GM18508 (cell line): ENCODE measurements at regions not wholly inside any gene's neighbourhood (a gene's known extent, or its start where the extent isn't known, plus 50 kb on each side); places are given as distances from the start of the nearest gene placed in this dataset.
"Not testable (repeated sequence)": the region's sequence is repeated elsewhere in the genome, so short reads cannot be mapped to it uniquely, and the experiment has no call there.

Source experiments
- ATAC-seq: cut with Tn5 transposase; IDR thresholded peaks from one replicate; pipeline ENCODE4 v1.9.1; 2021; ENCODE audit warnings: moderate number of reproducible peaks; ENCODE audit not compliant: insufficient read depth, unreplicated experiment

DNA sequence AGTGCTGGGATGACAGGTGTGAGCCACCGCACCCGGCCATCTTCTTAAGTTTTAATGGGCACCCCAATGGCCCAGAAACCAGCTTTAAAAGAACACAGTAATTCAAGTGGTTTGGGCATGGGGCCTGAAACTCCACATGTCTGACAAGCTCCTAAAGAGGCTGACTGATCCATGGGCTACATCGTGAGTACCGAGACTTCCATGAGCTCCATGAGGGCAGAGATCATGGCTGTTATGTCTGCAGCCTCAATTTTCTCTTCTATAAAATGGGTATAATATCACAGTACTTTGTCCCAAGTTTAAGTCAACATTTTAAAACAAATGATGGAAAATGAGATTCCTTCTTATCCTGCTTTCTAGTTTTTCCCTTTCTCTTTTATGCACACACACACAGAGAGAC, 397.6 kb upstream of the MAF start:
- ATAC-seq: no peak

DNA sequence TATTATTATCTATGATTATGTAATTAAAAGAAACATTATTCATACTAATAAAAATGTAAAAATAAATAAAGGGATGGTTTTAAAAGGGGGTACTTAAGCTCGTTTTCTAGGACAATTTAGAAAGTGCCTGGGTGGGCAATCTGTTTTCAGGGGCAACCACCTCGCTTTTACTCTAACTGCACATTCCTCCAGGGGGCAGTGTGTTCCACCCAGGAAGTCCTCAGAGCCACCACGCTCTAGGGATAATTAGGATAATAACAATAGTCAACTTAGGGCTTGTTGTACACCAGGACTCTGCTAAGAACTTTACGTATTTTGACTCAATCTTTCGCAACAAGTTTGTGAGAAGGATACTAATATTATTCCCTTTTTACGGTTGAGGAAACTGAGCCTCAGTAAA, 396.7 kb upstream of the MAF start:
- ATAC-seq: no peak

DNA sequence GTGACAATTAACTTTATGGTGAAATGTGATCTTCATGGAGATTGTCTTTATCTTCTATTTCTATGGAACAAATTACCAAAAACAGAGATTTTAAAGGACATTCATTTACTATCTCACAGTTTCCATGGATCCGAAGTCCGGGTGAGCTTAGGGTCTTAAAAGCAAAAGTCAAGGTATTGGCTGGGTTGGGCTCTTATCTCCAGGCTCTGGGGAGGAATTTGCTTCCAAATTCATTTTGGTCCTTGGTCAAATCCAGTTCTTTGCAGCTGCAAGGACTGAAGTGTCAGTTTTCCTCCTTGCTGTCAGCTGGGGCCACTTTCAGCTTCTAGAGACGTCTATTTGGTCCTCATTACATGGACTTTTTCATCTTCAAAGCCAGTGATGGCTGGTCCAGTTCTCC, 395.8 kb upstream of the MAF start:
- no peak for ATAC-seq

DNA sequence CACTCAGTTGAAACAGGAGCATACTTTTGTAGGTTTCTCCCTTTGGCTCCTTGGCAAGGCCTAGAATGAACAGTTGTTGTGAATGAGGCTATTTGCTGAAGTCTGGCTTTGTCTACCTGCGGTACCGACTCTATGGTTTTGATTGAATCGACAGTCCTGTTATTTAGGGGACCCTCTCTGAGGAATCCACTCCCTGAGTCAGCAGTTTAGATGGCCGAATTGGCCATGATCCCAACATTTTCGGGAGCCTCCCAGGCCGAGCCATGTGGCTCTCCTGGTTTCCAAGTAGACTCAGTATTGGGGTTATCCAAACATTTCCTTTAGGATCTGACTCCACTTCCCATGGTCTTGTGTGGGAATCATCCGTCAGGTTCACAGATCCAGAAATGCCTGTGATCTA, 394.8 kb upstream of the MAF start:
- ATAC-seq: no peak

DNA sequence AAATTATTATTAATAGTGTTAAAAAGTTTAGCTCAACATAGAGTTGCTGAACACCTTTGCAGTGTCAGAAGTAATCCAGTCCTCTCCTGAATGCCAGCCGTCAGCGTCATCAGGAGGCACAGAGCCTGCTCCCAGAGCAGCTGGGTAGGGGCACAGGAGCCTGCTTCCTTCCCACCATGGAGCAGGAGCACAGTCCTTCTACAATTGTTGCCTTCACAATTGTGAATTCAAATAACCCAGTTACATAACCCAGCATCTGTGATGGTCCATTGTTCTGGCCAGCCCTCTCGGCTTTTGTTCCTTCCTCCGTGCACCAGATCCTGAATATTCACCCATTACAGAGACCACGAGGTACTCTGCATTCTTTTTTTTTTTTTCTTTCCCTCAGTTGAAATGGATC, 393.9 kb upstream of the MAF start:
- ATAC-seq: no peak

DNA sequence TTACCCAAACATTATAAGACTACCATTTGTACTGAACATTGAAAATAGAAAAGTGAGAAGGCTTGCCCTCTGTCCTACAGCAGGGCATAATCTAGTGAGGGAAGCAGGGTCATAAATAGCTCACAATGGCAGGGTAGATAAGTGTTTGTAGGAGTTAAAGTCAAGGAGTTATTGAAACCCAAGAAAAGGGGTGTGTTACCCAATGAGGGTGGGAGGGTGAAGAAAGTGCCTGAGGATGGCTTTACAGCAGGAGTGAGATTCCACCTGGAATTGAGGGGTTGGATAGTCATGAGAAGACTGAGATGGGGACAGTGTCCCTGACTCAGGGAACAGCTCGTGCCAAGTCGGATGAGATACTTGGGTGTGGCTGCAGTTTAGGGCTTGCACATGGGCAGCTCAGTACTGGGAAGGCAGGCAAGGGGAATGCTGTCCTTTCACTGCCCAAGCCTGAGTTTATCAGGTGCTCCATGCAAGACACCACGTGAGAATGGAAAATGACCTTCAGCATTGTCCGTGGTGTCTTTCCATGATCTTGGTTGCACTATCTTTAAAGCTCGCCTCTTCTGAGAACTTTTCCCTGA, 393.2 kb upstream of the MAF start:
- no peak for ATAC-seq

DNA sequence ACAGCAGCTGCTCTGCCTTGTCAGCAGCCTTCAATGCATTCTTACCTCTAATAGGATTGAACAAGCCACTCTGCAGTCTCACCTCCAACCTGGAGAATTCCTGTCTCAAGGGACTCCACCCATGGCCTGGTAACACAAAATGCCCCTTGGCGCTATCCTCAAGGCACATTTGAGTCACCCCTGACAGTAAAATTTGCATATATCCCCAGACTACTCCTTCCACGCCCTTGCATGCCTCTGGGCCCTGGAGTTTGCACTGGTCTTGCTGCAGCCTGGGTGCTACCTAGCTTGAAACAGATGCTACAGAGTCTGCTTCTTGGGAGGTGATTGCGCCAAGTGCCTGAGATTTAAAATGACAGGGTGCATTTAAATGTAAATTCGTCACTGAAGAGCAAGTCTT, 391.4 kb upstream of the MAF start:
- no peak for ATAC-seq

DNA sequence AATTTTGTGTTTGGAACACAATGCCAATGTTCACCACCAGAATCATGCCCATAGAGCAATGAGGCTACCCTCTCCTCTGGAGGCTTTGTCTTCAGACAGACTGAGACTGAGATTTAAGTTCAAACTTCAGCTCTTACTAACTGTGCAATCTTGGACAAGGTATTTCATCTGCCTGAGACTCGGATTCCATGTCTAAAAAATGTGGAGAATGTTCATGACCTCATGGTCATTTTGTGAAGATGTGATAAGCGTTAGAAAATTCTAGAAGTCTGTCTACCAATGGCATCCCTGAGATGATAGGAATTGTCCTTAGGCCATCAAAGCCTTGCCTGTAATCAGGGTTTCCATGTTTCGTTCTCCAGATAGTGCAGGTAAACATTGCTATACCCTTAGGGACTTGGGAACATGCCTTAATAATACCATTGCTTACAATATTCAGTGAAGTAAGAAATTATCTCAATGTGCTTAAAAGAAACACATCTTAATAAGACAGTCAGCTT, 388.2 kb upstream of the MAF start:
- ATAC-seq: no peak

DNA sequence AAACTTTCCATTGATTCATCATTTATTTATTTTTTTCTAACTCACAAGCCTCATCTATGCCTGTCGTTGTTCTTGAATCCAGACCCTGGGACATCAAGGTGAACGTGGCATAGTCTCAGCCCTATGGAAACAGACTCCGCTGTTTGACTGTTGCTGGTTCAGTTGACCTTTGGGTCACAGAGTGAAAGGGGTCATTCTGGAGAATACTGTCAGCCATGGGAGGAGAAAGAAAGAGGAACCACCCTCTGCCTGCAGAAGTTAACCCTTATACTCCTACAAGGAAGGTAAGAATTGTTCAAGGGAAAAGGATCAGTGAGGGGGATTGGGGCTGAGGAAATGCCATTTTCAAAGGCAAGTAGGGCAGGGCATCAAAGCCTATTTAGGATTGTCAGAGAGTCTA, 387.6 kb upstream of the MAF start:
- ATAC-seq: no peak

DNA sequence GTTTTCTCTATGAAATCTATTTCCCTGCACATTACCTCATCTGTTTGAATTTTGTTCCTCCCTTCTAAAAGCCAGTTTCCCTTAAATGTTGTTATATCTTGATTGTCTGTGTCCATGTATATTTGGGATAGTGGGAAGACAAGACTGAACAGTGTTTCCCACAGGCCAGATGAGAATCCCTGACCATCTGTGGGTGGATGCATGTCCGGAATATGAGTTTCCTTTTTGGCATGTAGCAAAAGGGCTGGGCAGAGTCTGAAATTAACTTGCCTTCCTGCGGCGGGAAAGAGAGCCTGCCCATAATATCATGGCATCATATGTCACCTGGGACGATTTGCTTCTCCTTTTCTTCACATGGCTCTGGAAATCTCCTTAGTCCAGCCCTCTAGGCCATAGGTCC, 385.8 kb upstream of the MAF start:
- ATAC-seq: no peak

DNA sequence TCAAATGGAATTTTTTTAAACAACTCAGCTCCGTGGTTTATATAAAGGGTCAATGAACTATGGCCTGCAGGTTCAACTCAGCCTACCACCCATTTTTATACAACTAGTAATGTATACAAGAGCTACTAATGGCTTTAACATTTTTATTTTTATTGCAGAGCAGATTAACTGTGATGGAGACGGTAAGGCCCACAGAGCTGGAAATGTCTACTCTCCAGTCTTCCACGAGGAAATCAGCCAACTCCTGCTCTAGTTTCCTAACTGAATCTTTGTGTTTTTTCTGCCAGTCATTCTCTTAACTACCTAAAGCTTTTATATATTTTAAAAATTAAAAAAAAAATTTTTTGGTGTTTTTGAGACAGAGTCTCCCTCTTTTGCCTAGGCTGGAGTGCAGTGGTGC, 385.1 kb upstream of the MAF start:
- ATAC-seq: no peak

DNA sequence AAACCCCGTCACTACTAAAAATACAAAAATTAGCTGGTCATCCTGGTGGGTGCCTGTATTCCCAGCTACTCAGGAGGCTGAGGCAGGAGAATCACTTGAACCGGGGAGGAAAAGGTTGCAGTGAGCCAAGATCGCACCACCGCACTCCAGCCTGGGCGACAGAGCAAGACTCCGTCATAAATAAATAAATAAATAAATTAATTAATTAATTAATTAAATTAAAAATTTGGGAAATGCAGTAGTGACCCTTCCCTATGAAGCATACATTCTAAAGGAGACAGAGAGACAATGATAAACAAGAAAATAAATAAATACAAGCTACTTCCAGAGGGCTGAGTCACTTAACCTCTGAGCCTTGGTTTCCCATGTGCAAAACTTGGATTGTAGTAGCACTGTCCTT, 383.6 kb upstream of the MAF start:
- ATAC-seq: not testable (repeated sequence)

DNA sequence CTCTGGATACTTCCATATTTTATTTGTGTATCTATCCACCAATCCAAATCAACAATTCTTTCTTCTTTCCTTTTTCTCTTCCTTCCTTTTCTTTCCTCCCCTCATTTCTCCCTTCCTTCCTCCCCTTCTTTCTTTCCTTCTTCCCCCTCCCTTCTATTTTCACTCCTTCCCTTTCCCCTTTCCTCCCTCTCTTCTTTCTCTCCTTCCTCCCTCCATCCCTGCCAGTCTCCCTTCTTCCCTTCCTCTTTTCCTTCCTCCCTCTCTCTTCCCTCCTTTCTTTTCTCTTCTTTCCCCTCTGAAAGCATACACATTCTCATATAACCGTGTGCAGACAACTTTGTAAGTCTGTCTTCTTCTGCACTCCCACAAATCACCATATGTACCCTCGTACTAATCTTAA, 382.3 kb upstream of the MAF start:
- ATAC-seq: no peak

DNA sequence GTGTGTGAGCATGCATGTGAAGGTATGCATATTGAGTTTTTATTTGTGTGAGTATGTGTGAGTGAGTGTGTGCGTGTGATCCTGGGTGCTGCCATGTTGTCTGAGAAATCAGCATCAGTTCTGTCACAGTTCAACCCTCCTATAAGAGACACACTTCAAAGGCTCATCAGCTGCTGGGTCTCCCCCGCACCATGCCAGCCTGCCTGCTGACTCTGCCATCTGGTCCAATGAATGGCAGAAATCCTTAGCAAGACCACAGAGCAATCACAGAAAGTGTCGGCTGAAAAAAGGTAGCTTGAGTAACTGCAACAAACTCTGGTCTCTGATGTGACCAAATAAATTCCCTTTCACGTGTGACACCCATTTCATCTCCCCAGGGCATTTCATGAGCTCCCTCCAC, 381.8 kb upstream of the MAF start:
- no peak for ATAC-seq

DNA sequence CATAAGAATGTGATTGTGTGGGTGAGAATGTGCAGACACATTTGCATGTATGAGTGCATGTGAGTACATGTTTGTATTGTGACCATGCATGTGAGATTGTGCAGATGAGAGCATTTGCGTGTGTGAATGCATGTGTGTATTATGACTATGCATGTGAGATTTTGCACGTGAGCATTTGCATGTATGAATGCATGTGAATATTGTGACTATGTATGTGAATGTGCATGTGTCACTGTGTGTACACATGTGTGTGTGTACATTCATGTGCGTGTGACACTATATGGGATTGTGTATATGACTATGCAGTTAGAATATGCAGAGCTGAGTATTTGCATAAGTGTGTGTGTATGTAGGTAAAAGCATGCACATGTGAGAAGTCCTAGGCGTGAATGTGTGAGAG, 381.3 kb upstream of the MAF start:
- ATAC-seq: no peak

DNA sequence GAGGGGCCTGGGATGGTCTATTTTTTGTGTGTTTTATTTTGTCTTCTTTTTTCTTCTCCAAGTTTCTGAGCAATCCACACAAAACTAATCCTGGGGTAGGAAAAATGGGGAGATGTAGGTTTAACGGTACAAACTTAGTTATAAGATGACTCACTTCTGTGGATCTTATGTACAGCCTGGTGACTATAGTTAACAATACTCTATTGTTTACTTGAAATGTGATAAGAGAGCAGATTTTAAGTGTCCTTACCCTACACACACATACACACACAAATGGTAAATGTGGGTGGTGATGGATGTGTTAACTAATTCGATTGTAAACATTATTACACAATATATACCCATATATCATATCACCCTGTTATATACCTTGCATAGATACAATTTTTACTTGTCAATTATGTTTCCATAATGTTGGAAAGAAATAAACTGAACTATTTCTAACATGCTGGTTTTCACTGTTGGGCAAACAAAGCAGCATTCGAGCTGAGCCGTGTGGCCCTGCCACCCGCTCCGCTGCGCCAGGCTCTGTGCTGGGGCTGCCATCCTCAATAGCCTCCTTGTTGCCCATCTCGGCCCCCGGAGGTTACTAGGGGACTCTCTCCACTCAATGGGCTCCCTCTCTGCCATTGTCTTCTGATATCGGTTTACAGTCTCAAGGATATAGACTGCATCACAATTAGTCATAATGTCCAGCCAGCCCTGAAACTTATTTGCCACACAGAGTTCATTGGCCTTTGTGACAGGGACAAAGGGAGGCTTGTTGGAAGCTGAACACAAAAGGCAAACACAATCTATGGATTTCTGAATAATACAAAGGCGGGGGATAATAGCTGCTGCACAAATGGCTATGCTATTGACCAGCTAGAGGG, 380.3 kb upstream of the MAF start:
- no peak for ATAC-seq

DNA sequence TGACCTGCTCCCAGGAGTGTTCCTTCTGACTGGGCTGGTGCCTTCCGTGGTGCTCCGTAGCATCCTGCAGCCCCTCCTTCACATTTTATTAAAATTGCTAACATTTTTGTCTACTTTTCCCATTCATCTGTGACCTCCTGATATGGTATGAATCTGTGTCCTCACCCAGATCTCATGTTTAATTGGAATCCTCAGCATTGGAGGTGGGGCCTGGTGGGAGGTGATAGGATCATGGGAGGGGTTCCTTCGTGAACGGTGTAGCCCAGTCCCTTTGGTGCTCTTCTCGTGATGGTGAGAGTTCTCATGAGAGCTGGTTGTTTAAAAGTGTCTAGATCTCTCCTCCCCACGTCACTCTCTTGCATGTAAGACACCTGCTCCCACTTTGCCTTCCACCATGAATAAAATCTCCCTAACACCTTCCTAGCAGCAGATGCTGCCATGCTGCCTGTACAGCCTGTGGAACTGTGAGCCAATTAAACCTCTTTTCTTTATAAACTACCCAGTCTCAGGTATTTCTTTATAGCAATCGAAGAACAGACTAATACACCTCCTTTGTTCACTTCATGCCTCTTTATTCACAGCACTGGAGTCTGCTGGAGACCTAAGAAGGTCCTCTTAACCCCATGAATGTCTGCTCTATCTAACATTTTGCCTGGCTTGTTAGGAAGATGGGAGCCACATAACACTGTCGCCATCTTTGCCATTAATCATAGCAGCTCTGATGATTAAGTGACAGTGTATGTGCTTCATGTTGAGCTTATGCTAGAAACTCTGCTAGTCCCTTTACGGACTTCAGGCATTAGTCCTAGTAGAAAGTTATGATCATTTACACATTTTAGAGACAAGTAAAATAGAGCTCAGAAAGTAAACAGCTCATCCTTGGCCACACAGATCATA, 377.7 kb upstream of the MAF start:
- no peak for ATAC-seq

DNA sequence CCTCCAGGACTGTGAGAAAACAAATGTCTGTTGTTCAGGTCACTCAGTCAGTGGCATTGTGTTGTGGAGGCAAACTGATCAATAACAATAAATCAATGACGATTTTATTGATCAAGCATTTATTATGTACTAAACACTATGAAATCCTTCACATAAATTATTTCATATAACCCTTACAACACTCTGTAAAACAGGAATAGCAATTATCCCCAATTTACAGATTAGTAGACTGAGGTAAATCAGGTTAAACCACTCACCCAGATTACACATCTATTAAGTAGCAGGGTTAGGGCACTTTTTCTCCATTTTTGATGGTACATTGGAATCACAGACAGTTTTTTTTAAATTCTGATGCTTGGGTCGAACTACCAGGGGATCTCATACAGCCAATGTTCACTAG, 372.8 kb upstream of the MAF start:
- ATAC-seq: no peak

DNA sequence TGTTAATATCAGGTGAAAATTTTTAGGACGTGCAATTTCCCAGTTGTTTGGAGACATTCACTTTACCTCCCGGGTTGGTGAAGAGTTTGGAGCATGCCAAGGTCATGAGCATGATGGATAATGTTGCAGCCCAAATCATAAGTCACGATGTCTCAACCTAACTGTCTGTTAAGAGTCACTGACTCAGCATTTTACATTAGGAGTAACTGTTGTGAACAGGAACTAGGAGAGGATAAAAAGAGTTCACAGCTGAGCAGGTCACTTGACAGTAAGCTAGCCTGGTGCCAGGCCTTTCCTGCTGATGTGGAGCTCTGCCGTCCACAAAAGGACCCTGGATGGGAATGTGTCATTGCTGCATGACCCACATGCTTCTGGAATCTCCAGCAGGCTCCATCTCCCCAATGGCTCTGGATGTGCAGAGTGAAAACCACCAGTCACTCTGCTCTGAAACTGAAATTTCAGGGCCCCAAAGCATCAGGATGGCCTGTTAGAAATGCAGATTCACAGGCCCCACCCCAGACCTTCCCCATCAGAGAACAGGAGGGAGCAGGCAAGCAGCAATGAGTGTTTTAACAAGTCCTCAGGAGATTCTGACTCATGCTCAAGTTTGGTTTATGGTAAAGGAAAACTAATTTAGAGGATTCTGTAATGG, 371.6 kb upstream of the MAF start:
- no peak for ATAC-seq

DNA sequence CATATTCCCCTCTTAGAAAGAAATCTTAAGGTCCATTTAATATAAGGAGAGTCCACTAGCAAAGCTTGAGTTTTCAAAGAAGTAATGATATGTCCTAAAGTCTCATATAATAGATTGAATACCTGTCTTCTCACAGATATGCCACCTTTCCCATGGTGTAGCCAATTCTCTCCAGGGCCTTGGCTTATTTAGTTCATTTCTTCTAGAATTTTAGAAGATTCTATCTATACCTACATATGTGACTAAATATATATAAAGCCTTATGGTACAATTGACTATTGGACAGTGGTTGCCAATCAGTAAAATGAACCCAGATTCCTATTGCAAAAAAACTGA, 370.7 kb upstream of the MAF start:
- ATAC-seq: no peak
